ENCODE measurements at regions not wholly inside any gene's neighbourhood (a gene's known extent, or its start where the extent isn't known, plus 50 kb on each side); places are given as distances from the start of the nearest gene placed in this dataset.

DNA sequence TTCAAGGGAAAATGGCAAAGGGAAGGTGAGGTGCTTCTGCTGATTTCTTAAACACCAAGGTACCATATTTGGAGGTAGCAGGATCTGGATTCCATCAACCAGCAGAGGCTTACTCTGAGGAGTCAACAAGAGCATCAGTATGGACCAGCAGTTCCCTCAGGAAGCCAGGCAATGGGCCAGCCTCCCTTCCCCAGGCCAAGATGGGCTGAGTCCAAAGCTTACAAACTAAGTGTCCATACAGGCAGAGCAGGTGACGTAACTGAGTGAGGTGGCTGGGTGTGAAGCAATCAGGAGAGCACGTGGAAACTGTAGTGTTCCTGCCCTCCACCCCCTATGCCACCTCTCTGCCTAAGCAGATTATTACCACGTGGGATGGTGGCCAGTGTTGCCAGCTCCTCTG, 134.2 kb upstream of the HNRNPA3 start:
- Histone ChIP-seq H3K36me3 (no peaks in the 10 kb centered on the region), H3K4me1 (no peaks in the 10 kb centered on the region), H3K9me3 (no peaks in the 10 kb centered on the region), H3K27ac (no peak overlapping the region), H3K27me3 (peaks cover 0 to 12% (median 5%) of the 10 kb centered on the region in 7 donors), H3K4me3 (no peak overlapping the region)
- TF ChIP-seq, protein P1, sequence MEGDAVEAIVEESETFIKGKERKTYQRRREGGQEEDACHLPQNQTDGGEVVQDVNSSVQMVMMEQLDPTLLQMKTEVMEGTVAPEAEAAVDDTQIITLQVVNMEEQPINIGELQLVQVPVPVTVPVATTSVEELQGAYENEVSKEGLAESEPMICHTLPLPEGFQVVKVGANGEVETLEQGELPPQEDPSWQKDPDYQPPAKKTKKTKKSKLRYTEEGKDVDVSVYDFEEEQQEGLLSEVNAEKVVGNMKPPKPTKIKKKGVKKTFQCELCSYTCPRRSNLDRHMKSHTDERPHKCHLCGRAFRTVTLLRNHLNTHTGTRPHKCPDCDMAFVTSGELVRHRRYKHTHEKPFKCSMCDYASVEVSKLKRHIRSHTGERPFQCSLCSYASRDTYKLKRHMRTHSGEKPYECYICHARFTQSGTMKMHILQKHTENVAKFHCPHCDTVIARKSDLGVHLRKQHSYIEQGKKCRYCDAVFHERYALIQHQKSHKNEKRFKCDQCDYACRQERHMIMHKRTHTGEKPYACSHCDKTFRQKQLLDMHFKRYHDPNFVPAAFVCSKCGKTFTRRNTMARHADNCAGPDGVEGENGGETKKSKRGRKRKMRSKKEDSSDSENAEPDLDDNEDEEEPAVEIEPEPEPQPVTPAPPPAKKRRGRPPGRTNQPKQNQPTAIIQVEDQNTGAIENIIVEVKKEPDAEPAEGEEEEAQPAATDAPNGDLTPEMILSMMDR (IDR thresholded peaks at IDR 0.05): no peak
- intact Hi-C loops (cut with DNase I): no loop called here
- ATAC-seq: peak in 2 of 8 donors; percentile 50 to 53
- 53 to 75% methylated on average over 3 of the region's 3 CpGs for WGBS, 2 donors
- DNase-seq: peak in 1 of 2 donors; percentile 19

DNA sequence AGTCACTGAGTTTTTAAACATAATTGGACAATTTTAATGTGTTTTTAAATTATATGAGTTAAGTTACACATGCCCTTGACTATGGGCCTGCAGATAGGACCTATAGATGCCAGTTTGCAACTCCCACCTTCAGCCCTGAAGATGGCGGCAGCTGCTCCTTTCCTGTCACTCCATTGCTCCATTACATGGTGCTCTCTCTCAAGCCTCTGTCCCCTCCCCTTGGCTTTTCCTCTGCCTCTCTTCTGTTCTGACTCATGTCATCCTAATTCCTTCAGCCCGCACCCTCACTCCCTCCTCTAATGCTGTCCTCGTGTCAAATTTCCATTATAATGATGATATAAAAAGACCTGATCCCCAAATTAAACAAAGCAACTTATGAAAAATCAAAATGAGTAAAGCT, 133.7 kb upstream of the HNRNPA3 start:
- TF ChIP-seq, protein P1 (IDR thresholded peaks at IDR 0.05): no peak
- H3K36me3 ChIP-seq: no peaks in the 10 kb centered on the region
- no peak overlapping the region for H3K4me3 ChIP-seq
- H3K4me1 ChIP-seq: no peaks in the 10 kb centered on the region
- H3K27ac ChIP-seq: no peak overlapping the region
- WGBS, 2 donors: 48 to 69% methylated on average over 3 of the region's 3 CpGs
- DNase-seq (no peak), ATAC-seq (no peak)
- peaks cover 0 to 12% (median 4%) of the 10 kb centered on the region in 7 donors for H3K27me3 ChIP-seq
- intact Hi-C loops (cut with DNase I): no loop called here
- no peaks in the 10 kb centered on the region for H3K9me3 ChIP-seq

DNA sequence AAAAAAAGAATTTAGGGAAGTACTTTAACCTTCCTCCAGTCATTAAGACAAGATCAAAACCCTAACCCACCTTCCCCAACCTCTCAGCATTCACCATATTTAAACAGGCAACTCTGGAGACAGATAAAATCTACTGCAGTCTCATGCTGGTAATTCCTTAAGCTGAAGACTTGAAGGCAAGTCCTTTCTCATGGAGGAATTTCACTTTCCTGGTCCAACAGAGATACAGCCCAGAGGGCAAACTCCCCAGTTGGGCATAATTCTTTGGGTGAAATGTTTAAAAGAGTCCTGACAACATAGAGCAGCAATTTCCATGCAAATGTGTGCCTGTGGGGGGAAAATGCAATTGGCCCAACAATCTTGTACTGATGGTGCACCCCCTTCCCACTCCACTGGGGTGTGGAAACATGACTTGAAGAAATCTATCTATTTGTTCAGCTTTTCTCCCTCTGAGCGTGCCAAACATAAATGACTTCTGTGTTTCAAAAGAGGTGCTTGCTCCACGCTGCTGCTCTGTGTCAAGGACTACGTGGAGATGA, 131.8 kb upstream of the HNRNPA3 start:
- TF ChIP-seq, protein P1 (IDR thresholded peaks at IDR 0.05): no peak
- H3K36me3 ChIP-seq: no peaks in the 10 kb centered on the region
- no peak for ATAC-seq
- no peak overlapping the region for H3K27ac ChIP-seq
- intact Hi-C loops (cut with DNase I): no loop called here
- peaks cover 0 to 7% (median 4%) of the 10 kb centered on the region in 7 donors for H3K27me3 ChIP-seq
- no peaks in the 10 kb centered on the region for H3K4me1 ChIP-seq
- H3K9me3 ChIP-seq: no peaks in the 10 kb centered on the region
- no peak for DNase-seq
- WGBS, 2 donors: 88 to 91% methylated on average over 3 of the region's 3 CpGs
- H3K4me3 ChIP-seq: no peak overlapping the region

DNA sequence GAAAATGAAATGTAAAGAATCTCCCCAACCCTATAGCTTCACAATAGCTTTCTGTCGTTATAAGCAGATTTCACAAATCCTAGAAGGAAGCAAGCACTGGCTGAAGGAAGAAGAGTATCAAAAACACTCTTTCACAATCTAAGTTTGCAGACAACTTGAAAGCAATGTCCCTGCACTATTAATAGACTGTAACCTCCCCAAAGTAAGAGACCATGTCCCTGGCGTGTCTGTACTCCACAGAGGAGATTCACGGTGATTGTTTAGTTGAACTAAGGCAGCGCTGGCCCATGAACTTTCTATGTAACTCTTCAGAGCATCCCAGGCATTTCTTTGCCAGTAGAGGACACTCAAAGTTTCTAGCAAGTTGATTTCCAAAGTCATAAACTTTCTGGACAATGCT, 128.0 kb upstream of the HNRNPA3 start:
- ATAC-seq: peak in 1 of 8 donors; percentile 57
- H3K4me1 ChIP-seq: no peaks in the 10 kb centered on the region
- no peaks in the 10 kb centered on the region for H3K9me3 ChIP-seq
- intact Hi-C loops (cut with DNase I): no loop called here
- H3K4me3 ChIP-seq: no peak overlapping the region
- no peak for DNase-seq
- H3K36me3 ChIP-seq: no peaks in the 10 kb centered on the region
- peaks cover 0 to 7% (median 2%) of the 10 kb centered on the region in 7 donors for H3K27me3 ChIP-seq
- TF ChIP-seq, protein P1 (IDR thresholded peaks at IDR 0.05): no peak
- WGBS, 2 donors: 50 to 58% methylated on average over 4 of the region's 4 CpGs
- no peak overlapping the region for H3K27ac ChIP-seq

Measured in heart right ventricle (tissue), 16 donors.